ENCODE measurements at regions not wholly inside any gene's neighbourhood (a gene's known extent, or its start where the extent isn't known, plus 50 kb on each side); places are given as distances from the start of the nearest gene placed in this dataset.
"Not testable (repeated sequence)": the region's sequence is repeated elsewhere in the genome, so short reads cannot be mapped to it uniquely, and the experiment has no call there.

- TF ChIP-seq CTCF (IDR thresholded peaks at IDR 0.05; ENCODE audit: low read depth, low read length), result no peak
- DNase-seq, result no peak
- Histone ChIP-seq H3K9me3 (ENCODE audit: severe bottlenecking) (no peaks in the 10 kb centered on the region), H3K4me3 (ENCODE audit: low read depth, low read length) (no peak overlapping the region), H3K27me3 (ENCODE audit: insufficient read depth, low read depth, severe bottlenecking) (no peaks in the 10 kb centered on the region), H3K36me3 (no peaks in the 10 kb centered on the region), H3K27ac (peak overlapping the region; percentile 1; the same call in 1 of the 2 replicates)
Observed at GRCh38 chr1:70587872-70588366, 176.9 kb downstream of the CTH start.

GRCh38 chr1:70593551-70593950, 182.5 kb downstream of the CTH start:
- not testable (repeated sequence) for H3K36me3 ChIP-seq; H3K4me3 ChIP-seq (ENCODE audit: low read depth, low read length); DNase-seq; H3K9me3 ChIP-seq (ENCODE audit: severe bottlenecking); H3K27ac ChIP-seq; H3K27me3 ChIP-seq (ENCODE audit: insufficient read depth, low read depth, severe bottlenecking)

GRCh38 chr1:70608815-70609214, 197.7 kb downstream of the CTH start:
- no peak for TF ChIP-seq CTCF (IDR thresholded peaks at IDR 0.05; ENCODE audit: low read depth, low read length)
- H3K27ac ChIP-seq, result no peak overlapping the region
- H3K4me3 ChIP-seq (ENCODE audit: low read depth, low read length), result no peak overlapping the region
- H3K27me3 ChIP-seq (ENCODE audit: insufficient read depth, low read depth, severe bottlenecking), result no peaks in the 10 kb centered on the region
- DNase-seq, result no peak
- H3K9me3 ChIP-seq (ENCODE audit: severe bottlenecking), result no peaks in the 10 kb centered on the region
- no peaks in the 10 kb centered on the region for H3K36me3 ChIP-seq

- H3K27ac ChIP-seq; H3K27me3 ChIP-seq (ENCODE audit: insufficient read depth, low read depth, severe bottlenecking); H3K36me3 ChIP-seq; H3K4me3 ChIP-seq (ENCODE audit: low read depth, low read length); DNase-seq; H3K9me3 ChIP-seq (ENCODE audit: severe bottlenecking): not testable (repeated sequence)
Observed at GRCh38 chr1:70610164-70610563, 199.1 kb downstream of the CTH start.

GRCh38 chr1:70616946-70617345, 205.9 kb downstream of the CTH start:
- no peaks in the 10 kb centered on the region for H3K36me3 ChIP-seq
- no peak overlapping the region for H3K27ac ChIP-seq
- no peaks in the 10 kb centered on the region for H3K27me3 ChIP-seq (ENCODE audit: insufficient read depth, low read depth, severe bottlenecking)
- TF ChIP-seq CTCF (IDR thresholded peaks at IDR 0.05; ENCODE audit: low read depth, low read length), result no peak
- no peak overlapping the region for H3K4me3 ChIP-seq (ENCODE audit: low read depth, low read length)
- no peak for DNase-seq
- no peaks in the 10 kb centered on the region for H3K9me3 ChIP-seq (ENCODE audit: severe bottlenecking)

GRCh38 chr1:70617728-70618127, 206.7 kb downstream of the CTH start:
- TF ChIP-seq CTCF (IDR thresholded peaks at IDR 0.05; ENCODE audit: low read depth, low read length), result peak; percentile 29
- H3K27ac ChIP-seq, result no peak overlapping the region
- DNase-seq, result no peak
- no peaks in the 10 kb centered on the region for H3K9me3 ChIP-seq (ENCODE audit: severe bottlenecking)
- H3K4me3 ChIP-seq (ENCODE audit: low read depth, low read length), result no peak overlapping the region
- no peaks in the 10 kb centered on the region for H3K36me3 ChIP-seq
- no peaks in the 10 kb centered on the region for H3K27me3 ChIP-seq (ENCODE audit: insufficient read depth, low read depth, severe bottlenecking)

GRCh38 chr1:70627910-70628309, 216.8 kb downstream of the CTH start:
- peaks cover 13% of the 10 kb centered on the region for H3K9me3 ChIP-seq (ENCODE audit: severe bottlenecking)
- DNase-seq, result no peak

More at GRCh38 chr1:70627910-70628309, 216.8 kb downstream of the CTH start:
- H3K4me3 ChIP-seq (ENCODE audit: low read depth, low read length), result no peak overlapping the region
- H3K36me3 ChIP-seq, result no peaks in the 10 kb centered on the region
- no peaks in the 10 kb centered on the region for H3K27me3 ChIP-seq (ENCODE audit: insufficient read depth, low read depth, severe bottlenecking)
- TF ChIP-seq CTCF (IDR thresholded peaks at IDR 0.05; ENCODE audit: low read depth, low read length), result no peak
- no peak overlapping the region for H3K27ac ChIP-seq
